ENCODE measurements at regions not wholly inside any gene's neighbourhood (a gene's known extent, or its start where the extent isn't known, plus 50 kb on each side); places are given as distances from the start of the nearest gene placed in this dataset.
"Not testable (repeated sequence)": the region's sequence is repeated elsewhere in the genome, so short reads cannot be mapped to it uniquely, and the experiment has no call there.

GRCh38 chr16:21523411-21524067 lies 75.8 kb upstream of the METTL9 start:
- Histone ChIP-seq H3K4me2 (ENCODE audit: low read length) (no peak overlapping the region), H3K27me3 (ENCODE audit: insufficient read depth, low read depth, low read length) (no peaks in the 10 kb centered on the region), H3K4me3 (ENCODE audit: low read length) (no peak overlapping the region), H3K9me2 (ENCODE audit: insufficient read depth, low read length) (no peaks in the 10 kb centered on the region), H3K9me3 (ENCODE audit: low read length) (peaks cover 5% of the 10 kb centered on the region), H2AFZ (ENCODE audit: low read depth, low read length) (no peak overlapping the region), H3K9ac (ENCODE audit: low read length) (no peak overlapping the region), H4K20me1 (ENCODE audit: insufficient read depth) (no peaks in the 10 kb centered on the region), H3K27ac (ENCODE audit: low read length) (no peak overlapping the region), H3K36me3 (ENCODE audit: insufficient read depth, low read length) (no peaks in the 10 kb centered on the region), H3K79me2 (replicated peaks; ENCODE audit: insufficient read depth, low read length) (peaks cover under 1% of the 10 kb centered on the region), H3F3A (ENCODE audit: insufficient read depth, low read length, poor library complexity, severe bottlenecking) (no peaks in the 10 kb centered on the region)
- no peak for TF ChIP-seq RAD21 (conservative IDR thresholded peaks at IDR 0.05)
- no peak for TF ChIP-seq TAF1 (IDR thresholded peaks at IDR 0.05; ENCODE audit: low read depth)
- no peak for TF ChIP-seq POLR2AphosphoS5 (IDR thresholded peaks at IDR 0.05)
- no peak for TF ChIP-seq SMC3 (conservative IDR thresholded peaks at IDR 0.05; ENCODE audit: poor library complexity)
- no peak for TF ChIP-seq EZH2 (IDR thresholded peaks at IDR 0.05; ENCODE audit: borderline replicate concordance, insufficient read depth, low read length, poor library complexity, severe bottlenecking)
- TF ChIP-seq CTCF (IDR thresholded peaks at IDR 0.05; ENCODE audit: poor library complexity, severe bottlenecking): no peak
- TF ChIP-seq REST (IDR thresholded peaks at IDR 0.05; ENCODE audit: borderline replicate concordance): no peak
- TF ChIP-seq EP300 (conservative IDR thresholded peaks at IDR 0.05; ENCODE audit: poor library complexity, severe bottlenecking): no peak
- TF ChIP-seq MXI1 (conservative IDR thresholded peaks at IDR 0.05; ENCODE audit: poor library complexity, severe bottlenecking): no peak

- Histone ChIP-seq H3K4me3 (ENCODE audit: low read length) (no peak overlapping the region), H3K9me3 (ENCODE audit: low read length) (peaks cover 5% of the 10 kb centered on the region), H3K27me3 (ENCODE audit: insufficient read depth, low read depth, low read length) (no peaks in the 10 kb centered on the region), H3K27ac (ENCODE audit: low read length) (no peak overlapping the region), H4K20me1 (ENCODE audit: insufficient read depth) (no peaks in the 10 kb centered on the region), H3K9me2 (ENCODE audit: insufficient read depth, low read length) (no peaks in the 10 kb centered on the region), H2AFZ (ENCODE audit: low read depth, low read length) (no peak overlapping the region), H3K79me2 (replicated peaks; ENCODE audit: insufficient read depth, low read length) (no peaks in the 10 kb centered on the region), H3F3A (ENCODE audit: insufficient read depth, low read length, poor library complexity, severe bottlenecking) (no peaks in the 10 kb centered on the region), H3K9ac (ENCODE audit: low read length) (no peak overlapping the region), H3K36me3 (ENCODE audit: insufficient read depth, low read length) (no peaks in the 10 kb centered on the region), H3K4me2 (ENCODE audit: low read length) (no peak overlapping the region)
- TF ChIP-seq SMC3 (conservative IDR thresholded peaks at IDR 0.05; ENCODE audit: poor library complexity) (no peak), RAD21 (conservative IDR thresholded peaks at IDR 0.05) (no peak)
Measured at GRCh38 chr16:21524068-21524751, 75.2 kb upstream of the METTL9 start.

- H3K27me3 ChIP-seq (ENCODE audit: insufficient read depth, low read depth, low read length); H3F3A ChIP-seq (ENCODE audit: insufficient read depth, low read length, poor library complexity, severe bottlenecking); H3K4me2 ChIP-seq (ENCODE audit: low read length); H4K20me1 ChIP-seq (ENCODE audit: insufficient read depth); H3K4me3 ChIP-seq (ENCODE audit: low read length); H3K36me3 ChIP-seq (ENCODE audit: insufficient read depth, low read length); H3K9ac ChIP-seq (ENCODE audit: low read length); H3K9me2 ChIP-seq (ENCODE audit: insufficient read depth, low read length); H3K27ac ChIP-seq (ENCODE audit: low read length); H2AFZ ChIP-seq (ENCODE audit: low read depth, low read length); H3K79me2 ChIP-seq (replicated peaks; ENCODE audit: insufficient read depth, low read length); H3K9me3 ChIP-seq (ENCODE audit: low read length): not testable (repeated sequence)
Measured at GRCh38 chr16:21524752-21525028, 74.7 kb upstream of the METTL9 start.

GRCh38 chr16:21525029-21525895 lies 74.1 kb upstream of the METTL9 start:
- not testable (repeated sequence) for H3F3A ChIP-seq (ENCODE audit: insufficient read depth, low read length, poor library complexity, severe bottlenecking); H2AFZ ChIP-seq (ENCODE audit: low read depth, low read length); H3K9me3 ChIP-seq (ENCODE audit: low read length); H3K4me3 ChIP-seq (ENCODE audit: low read length); H3K36me3 ChIP-seq (ENCODE audit: insufficient read depth, low read length); H3K27ac ChIP-seq (ENCODE audit: low read length); H3K79me2 ChIP-seq (replicated peaks; ENCODE audit: insufficient read depth, low read length); H3K4me2 ChIP-seq (ENCODE audit: low read length); H3K27me3 ChIP-seq (ENCODE audit: insufficient read depth, low read depth, low read length); H4K20me1 ChIP-seq (ENCODE audit: insufficient read depth); H3K9me2 ChIP-seq (ENCODE audit: insufficient read depth, low read length); H3K9ac ChIP-seq (ENCODE audit: low read length)
